Activated CD8-positive, alpha-beta T cell treated with anti-CD3 and anti-CD28 coated beads, Interleukin-2, amount 10 ng/mL, durations not matched to agents 7 days and 5 days (primary cell): ENCODE measurements at regions not wholly inside any gene's neighbourhood (a gene's known extent, or its start where the extent isn't known, plus 50 kb on each side); places are given as distances from the start of the nearest gene placed in this dataset.

Source experiments
- ATAC-seq: fragments of 150-1000 bp; cut with Tn5 transposase; one replicate; pipeline ENCODE4 v1.10.0; 2021; ENCODE audit warnings: moderate library complexity
- CTCF ChIA-PET: fragments of 350-600 bp; sonication (Branson Sonifier 250); formaldehyde crosslinking; loops from one replicate; lab custom pipeline; 2021; ENCODE audit warnings: antibody characterized with exemption; lab: Charles Lee
- POLR2A ChIA-PET: fragments of 350-600 bp; sonication (Branson Sonifier 250); formaldehyde crosslinking; loops from one replicate; lab custom pipeline; 2021; ENCODE audit warnings: antibody characterized with exemption; lab: Charles Lee
- DNase-seq: peaks from one replicate; pipeline ENCODE4 v3.0.0-alpha.2; 2020
- H3K27ac Mint-ChIP-seq: one replicate; pipeline ENCODE4 v1.8.0; 2021; ENCODE audit warnings: mild to moderate bottlenecking, mixed read lengths
- H3K27me3 Mint-ChIP-seq: one replicate; pipeline ENCODE4 v1.8.0; 2021; ENCODE audit warnings: low read depth, mixed read lengths
- H3K36me3 Mint-ChIP-seq: one replicate; pipeline ENCODE4 v1.8.0; 2021; ENCODE audit warnings: low read depth, mixed read lengths
- H3K4me1 Mint-ChIP-seq: one replicate; pipeline ENCODE4 v1.8.0; 2021; ENCODE audit warnings: low read depth, mixed read lengths
- H3K4me3 Mint-ChIP-seq: one replicate; pipeline ENCODE4 v1.8.0; 2021; ENCODE audit warnings: mild to moderate bottlenecking, mixed read lengths
- H3K9me3 Mint-ChIP-seq: one replicate; pipeline ENCODE4 v1.8.0; 2022; ENCODE audit warnings: mixed read lengths; ENCODE audit not compliant: insufficient read depth

GRCh38 chr6:50986319-50986718 is 167.6 kb downstream of the TFAP2B start:
- no peak for DNase-seq
- Mint-ChIP-seq H3K9me3 (no peaks in the 10 kb centered on the region), H3K4me1 (no peaks in the 10 kb centered on the region), H3K36me3 (no peaks in the 10 kb centered on the region), H3K27ac (no peak overlapping the region), H3K27me3 (no peaks in the 10 kb centered on the region), H3K4me3 (no peak overlapping the region)
- POLR2A ChIA-PET: no interaction called here
- CTCF ChIA-PET: no interaction called here
- no peak for ATAC-seq

DNA sequence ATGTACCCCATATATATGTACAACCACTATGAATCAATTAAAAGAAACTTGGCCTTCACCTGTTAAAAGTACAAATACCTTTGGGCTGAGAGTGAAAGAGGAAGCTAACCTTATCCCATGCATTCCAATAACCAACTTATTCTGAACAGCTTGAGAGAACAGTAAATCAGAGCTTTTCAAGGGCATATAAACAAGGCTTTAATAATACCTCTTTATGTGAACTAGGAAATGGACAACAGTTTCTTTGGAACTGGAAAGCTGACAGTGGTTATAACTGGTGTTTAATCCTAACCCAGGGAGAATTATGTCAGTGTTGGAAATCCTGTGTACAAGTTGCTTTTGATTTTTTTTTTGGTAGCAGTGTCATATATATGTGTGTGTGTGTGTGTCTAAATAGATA is 170.5 kb downstream of the TFAP2B start:
- Mint-ChIP-seq H3K27me3 (no peaks in the 10 kb centered on the region), H3K9me3 (no peaks in the 10 kb centered on the region), H3K4me1 (no peaks in the 10 kb centered on the region), H3K27ac (no peak overlapping the region), H3K4me3 (no peak overlapping the region), H3K36me3 (no peaks in the 10 kb centered on the region)
- no peak for ATAC-seq
- ChIA-PET POLR2A (no interaction called here), CTCF (no interaction called here)
- no peak for DNase-seq

DNA sequence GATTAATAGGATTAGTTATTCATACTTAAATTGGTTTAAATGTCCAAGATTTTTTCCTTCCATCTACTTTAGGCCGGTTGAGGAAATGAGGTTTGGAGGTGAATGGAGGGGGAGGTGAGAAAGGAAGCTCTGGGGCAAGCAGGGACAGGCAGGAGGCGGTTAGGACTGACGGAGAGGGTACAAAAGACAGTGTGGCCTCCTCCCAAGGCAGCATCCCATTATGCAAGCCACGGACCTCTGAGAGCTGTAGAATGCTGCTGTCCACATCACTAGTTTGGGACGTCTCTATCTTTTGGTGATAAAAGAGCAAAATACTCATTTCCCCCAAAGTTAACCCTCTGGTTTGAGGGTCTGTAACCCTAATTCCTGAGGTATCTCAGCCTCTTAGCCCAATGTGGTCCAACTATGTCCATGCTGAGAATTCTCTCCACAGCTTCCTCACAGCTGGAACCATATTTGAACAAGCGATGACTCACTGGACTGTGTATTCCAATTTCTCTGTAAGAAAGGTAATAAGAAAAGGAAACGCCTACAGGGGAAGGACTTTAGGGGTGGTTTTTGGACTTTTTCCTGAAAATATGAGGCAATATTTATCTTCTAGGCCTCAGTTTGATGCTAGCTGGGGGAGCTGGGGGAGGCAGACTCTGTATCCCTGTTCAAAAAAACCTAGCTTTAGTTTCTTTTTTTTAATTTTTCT is 172.2 kb downstream of the TFAP2B start:
- no peaks in the 10 kb centered on the region for H3K27me3 Mint-ChIP-seq

DNA sequence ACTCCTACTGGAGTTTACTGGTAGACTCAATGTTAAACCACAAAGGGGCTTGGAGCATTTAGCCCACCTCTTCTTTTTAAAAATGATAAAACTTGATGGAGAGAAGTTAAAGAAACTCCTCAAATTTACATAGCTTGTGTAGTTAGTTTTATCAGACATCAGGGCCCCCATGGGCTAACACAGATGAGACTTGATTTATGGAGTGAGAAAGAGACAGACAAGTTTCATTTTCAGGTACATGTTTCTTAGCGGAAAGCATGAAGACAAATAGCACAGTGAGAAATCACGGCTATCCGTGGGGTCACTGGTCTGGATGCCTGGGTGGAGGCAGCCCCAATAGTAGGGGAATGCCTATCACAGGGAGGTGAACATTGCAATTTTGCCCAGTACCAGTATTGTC is 173.6 kb downstream of the TFAP2B start:
- ChIA-PET CTCF (no interaction called here), POLR2A (no interaction called here)
- H3K4me3 Mint-ChIP-seq: no peak overlapping the region
- ATAC-seq (no peak), DNase-seq (no peak)
- no peaks in the 10 kb centered on the region for H3K27me3 Mint-ChIP-seq
- no peak overlapping the region for H3K27ac Mint-ChIP-seq
- no peaks in the 10 kb centered on the region for H3K4me1 Mint-ChIP-seq
- no peaks in the 10 kb centered on the region for H3K9me3 Mint-ChIP-seq
- H3K36me3 Mint-ChIP-seq: no peaks in the 10 kb centered on the region

More for the DNA sequence above, 172.2 kb downstream of the TFAP2B start:
- H3K4me1 Mint-ChIP-seq: no peaks in the 10 kb centered on the region
- no peak overlapping the region for H3K27ac Mint-ChIP-seq
- DNase-seq (no peak), ATAC-seq (no peak)
- H3K36me3 Mint-ChIP-seq: no peaks in the 10 kb centered on the region
- no peaks in the 10 kb centered on the region for H3K9me3 Mint-ChIP-seq
- ChIA-PET CTCF (no interaction called here), POLR2A (no interaction called here)
- H3K4me3 Mint-ChIP-seq: no peak overlapping the region

DNA sequence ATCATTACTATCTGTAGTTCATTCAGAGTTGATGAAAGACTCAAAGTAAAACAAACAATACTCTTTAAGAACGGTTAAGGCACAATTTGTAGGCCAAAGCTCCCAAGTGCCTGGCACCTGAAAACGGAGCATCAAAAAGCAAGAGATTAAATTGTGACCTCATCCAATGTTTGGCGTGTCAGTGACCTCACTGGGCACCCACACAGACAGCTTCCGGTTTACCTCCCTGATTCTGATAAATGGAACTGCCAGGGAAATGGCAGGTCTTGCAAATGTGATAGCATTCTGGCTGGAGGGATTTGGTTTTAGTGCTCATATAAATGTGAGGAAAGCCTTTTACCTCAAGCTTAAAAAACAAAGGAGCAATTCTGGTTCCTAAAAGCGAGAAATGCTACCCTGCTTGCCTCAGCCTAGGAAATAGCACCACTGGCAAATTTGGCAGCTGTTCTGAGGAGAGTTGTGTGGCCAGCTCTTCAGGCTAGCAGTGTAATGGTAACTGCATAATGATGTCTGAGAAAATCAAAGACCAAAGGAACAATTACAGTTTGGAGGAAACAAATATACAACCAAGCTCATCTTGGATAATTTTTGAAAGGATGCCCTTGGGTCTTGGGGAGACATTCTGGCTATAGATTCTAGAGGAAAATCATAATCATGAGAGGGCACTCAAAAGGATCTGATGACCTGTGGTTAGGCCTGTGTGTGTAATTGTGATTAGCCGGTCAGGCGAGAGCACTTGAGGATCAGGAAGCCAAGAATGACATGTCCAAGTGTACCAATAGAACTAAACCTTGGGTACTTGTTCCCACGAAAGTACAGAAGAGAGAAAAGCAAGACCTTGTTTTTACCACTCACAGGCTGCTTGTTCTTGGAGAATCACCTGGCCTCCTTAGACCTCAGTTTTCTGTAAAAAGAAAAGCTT is 174.3 kb downstream of the TFAP2B start:
- no peak for ATAC-seq
- H3K27ac Mint-ChIP-seq: no peak overlapping the region
- H3K36me3 Mint-ChIP-seq: no peaks in the 10 kb centered on the region
- no peak for DNase-seq
- CTCF ChIA-PET: no interaction called here
- no peaks in the 10 kb centered on the region for H3K4me1 Mint-ChIP-seq
- POLR2A ChIA-PET: no interaction called here
- H3K27me3 Mint-ChIP-seq: no peaks in the 10 kb centered on the region
- no peak overlapping the region for H3K4me3 Mint-ChIP-seq
- no peaks in the 10 kb centered on the region for H3K9me3 Mint-ChIP-seq

DNA sequence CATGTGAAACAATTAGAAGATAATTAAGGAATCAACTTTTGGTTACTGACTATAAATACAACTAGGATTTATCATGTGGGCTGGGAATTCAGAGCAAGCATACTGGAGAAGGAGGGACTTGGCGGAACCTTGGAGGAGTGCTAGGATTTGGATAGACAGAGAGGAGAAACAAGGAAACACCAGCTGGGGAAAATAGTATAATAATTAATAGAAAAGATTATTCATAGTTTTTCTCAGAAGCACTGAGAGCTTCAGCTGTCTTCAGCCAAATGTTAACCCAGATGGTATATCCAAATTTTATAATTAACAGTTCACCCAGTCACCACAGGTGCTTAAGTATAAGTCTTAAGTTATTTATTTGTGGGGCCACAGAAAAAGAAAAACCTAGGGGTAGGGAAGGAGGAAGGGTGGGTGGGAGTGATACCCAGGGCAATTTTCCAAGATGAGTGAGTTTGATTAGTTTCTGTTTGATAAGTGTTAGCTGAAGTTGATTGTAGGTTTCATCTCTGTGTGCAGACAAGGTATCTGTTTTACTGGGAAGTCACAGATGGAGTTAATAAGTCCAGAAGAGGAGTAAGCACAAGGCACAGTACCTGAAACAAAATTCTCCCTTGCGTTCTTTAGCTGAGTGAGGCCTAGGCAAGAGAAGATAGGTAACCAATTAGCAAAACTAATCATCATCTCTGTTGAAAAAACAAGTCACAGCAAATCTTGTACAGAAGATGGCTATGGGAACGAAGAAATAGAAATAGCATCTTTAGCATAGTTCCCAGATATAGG is 175.5 kb downstream of the TFAP2B start:
- no peaks in the 10 kb centered on the region for H3K9me3 Mint-ChIP-seq
- ATAC-seq (no peak), DNase-seq (no peak)
- no peaks in the 10 kb centered on the region for H3K4me1 Mint-ChIP-seq
- H3K4me3 Mint-ChIP-seq: no peak overlapping the region
- CTCF ChIA-PET: interaction anchor here (0.5 kb wide), 1 partner anchor 59 kb away, joined by 4 read pairs; no protein-coding TSS in a partner anchor
- no peaks in the 10 kb centered on the region for H3K36me3 Mint-ChIP-seq
- POLR2A ChIA-PET: no interaction called here
- no peak overlapping the region for H3K27ac Mint-ChIP-seq
- no peaks in the 10 kb centered on the region for H3K27me3 Mint-ChIP-seq

- no peak for ATAC-seq
- H3K27me3 Mint-ChIP-seq: no peaks in the 10 kb centered on the region
These were observed 176.4 kb downstream of the TFAP2B start for GRCh38 chr6:50995036-50995435.

GRCh38 chr6:50998905-50999304 is 180.2 kb downstream of the TFAP2B start:
- CTCF ChIA-PET: no interaction called here
- H3K4me1 Mint-ChIP-seq: no peaks in the 10 kb centered on the region

More at GRCh38 chr6:50995036-50995435, 176.4 kb downstream of the TFAP2B start:
- H3K4me1 Mint-ChIP-seq: no peaks in the 10 kb centered on the region
- no peaks in the 10 kb centered on the region for H3K9me3 Mint-ChIP-seq
- ChIA-PET CTCF (interaction anchor here (0.5 kb wide), 1 partner anchor 60 kb away, joined by 4 read pairs; no protein-coding TSS in a partner anchor), POLR2A (no interaction called here)
- DNase-seq: no peak
- no peak overlapping the region for H3K4me3 Mint-ChIP-seq
- no peaks in the 10 kb centered on the region for H3K36me3 Mint-ChIP-seq
- H3K27ac Mint-ChIP-seq: no peak overlapping the region

GRCh38 chr6:51001399-51001798 is 182.7 kb downstream of the TFAP2B start:
- Mint-ChIP-seq H3K27me3 (no peaks in the 10 kb centered on the region), H3K27ac (no peak overlapping the region), H3K4me3 (no peak overlapping the region), H3K4me1 (no peaks in the 10 kb centered on the region), H3K36me3 (no peaks in the 10 kb centered on the region), H3K9me3 (no peaks in the 10 kb centered on the region)
- POLR2A ChIA-PET: no interaction called here
- DNase-seq (no peak), ATAC-seq (no peak)
- CTCF ChIA-PET: no interaction called here

More at GRCh38 chr6:50998905-50999304, 180.2 kb downstream of the TFAP2B start:
- DNase-seq (no peak), ATAC-seq (no peak)
- no peak overlapping the region for H3K4me3 Mint-ChIP-seq
- no peaks in the 10 kb centered on the region for H3K9me3 Mint-ChIP-seq
- H3K27ac Mint-ChIP-seq: no peak overlapping the region
- no peaks in the 10 kb centered on the region for H3K36me3 Mint-ChIP-seq
- H3K27me3 Mint-ChIP-seq: no peaks in the 10 kb centered on the region
- POLR2A ChIA-PET: no interaction called here

DNA sequence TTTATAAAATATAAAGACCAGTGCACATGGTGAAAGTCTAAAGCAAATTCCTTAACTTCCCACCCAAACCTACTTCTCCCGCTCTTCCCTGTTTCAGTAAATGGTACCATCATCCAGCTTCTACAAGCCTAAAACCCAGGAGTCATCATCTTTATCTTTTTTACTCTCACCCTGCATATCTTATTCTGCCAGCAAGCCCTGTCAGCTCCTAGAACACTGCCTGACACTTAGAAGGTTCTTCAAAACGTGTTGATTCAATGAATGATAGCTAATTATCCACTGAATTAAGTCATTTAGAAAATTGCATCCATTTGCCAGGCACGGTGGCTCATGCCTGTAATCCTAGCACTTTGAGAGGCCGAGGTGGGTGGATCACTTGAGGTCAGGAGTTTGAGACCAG is 185.7 kb downstream of the TFAP2B start:
- ATAC-seq: no peak

GRCh38 chr6:51005779-51006178 is 187.1 kb downstream of the TFAP2B start:
- no peak for DNase-seq
- H3K9me3 Mint-ChIP-seq: no peaks in the 10 kb centered on the region
- H3K4me3 Mint-ChIP-seq: no peak overlapping the region
- ATAC-seq: no peak
- H3K4me1 Mint-ChIP-seq: no peaks in the 10 kb centered on the region
- no peaks in the 10 kb centered on the region for H3K36me3 Mint-ChIP-seq
- ChIA-PET CTCF (no interaction called here), POLR2A (no interaction called here)
- no peaks in the 10 kb centered on the region for H3K27me3 Mint-ChIP-seq
- H3K27ac Mint-ChIP-seq: no peak overlapping the region

More for the DNA sequence above, 185.7 kb downstream of the TFAP2B start:
- DNase-seq: no peak
- Mint-ChIP-seq H3K4me1 (no peaks in the 10 kb centered on the region), H3K36me3 (no peaks in the 10 kb centered on the region), H3K27ac (no peak overlapping the region), H3K27me3 (no peaks in the 10 kb centered on the region), H3K9me3 (no peaks in the 10 kb centered on the region), H3K4me3 (no peak overlapping the region)
- POLR2A ChIA-PET: no interaction called here
- CTCF ChIA-PET: no interaction called here
